Activated CD8-positive, alpha-beta T cell treated with anti-CD3 and anti-CD28 coated beads for 36 hours (primary cell): ENCODE measurements at regions not wholly inside any gene's neighbourhood (a gene's known extent, or its start where the extent isn't known, plus 50 kb on each side); places are given as distances from the start of the nearest gene placed in this dataset.
A peak's percentile ranks its signal among the peaks of the same experiment; 100 is the strongest.

Experiments
- ATAC-seq: fragments of 200-7000 bp; cut with Tn5 transposase; one replicate; pipeline ENCODE4 v1.10.0; 2021; ENCODE audit warnings: mild to moderate bottlenecking, moderate library complexity
- CTCF ChIA-PET: fragments of 350-600 bp; sonication (Branson Sonifier 250); formaldehyde crosslinking; loops from one replicate; lab custom pipeline; 2021; ENCODE audit warnings: antibody characterized with exemption; lab: Charles Lee
- POLR2A ChIA-PET: fragments of 350-600 bp; sonication (Branson Sonifier 250); formaldehyde crosslinking; loops from one replicate; lab custom pipeline; 2021; ENCODE audit warnings: antibody characterized with exemption; lab: Charles Lee
- DNase-seq: peaks from one replicate; pipeline ENCODE4 v3.0.0-alpha.2; 2020
- H3K27ac Mint-ChIP-seq: one replicate; pipeline ENCODE4 v1.8.0; 2021; ENCODE audit warnings: mild to moderate bottlenecking, mixed read lengths
- H3K27me3 Mint-ChIP-seq: one replicate; pipeline ENCODE4 v1.8.0; 2021; ENCODE audit warnings: mixed read lengths
- H3K36me3 Mint-ChIP-seq: one replicate; pipeline ENCODE4 v1.8.0; 2021; ENCODE audit warnings: low read depth, mixed read lengths
- H3K4me1 Mint-ChIP-seq: one replicate; pipeline ENCODE4 v1.8.0; 2021; ENCODE audit warnings: low read depth, mixed read lengths
- H3K4me3 Mint-ChIP-seq: one replicate; pipeline ENCODE4 v1.8.0; 2021; ENCODE audit warnings: mild to moderate bottlenecking, moderate library complexity, mixed read lengths
- H3K9me3 Mint-ChIP-seq: one replicate; pipeline ENCODE4 v1.8.0; 2021; ENCODE audit warnings: mixed read lengths
- intact Hi-C: fragments of 100-400 bp; cut with micrococcal nuclease; formaldehyde crosslinking; loops from one replicate; pipeline ENCODE4 v1.10.0; 2022
- TF ChIP-seq, protein P1 (sequence below): fragments of 200-600 bp; IDR thresholded peaks from one replicate; pipeline ENCODE4 v1.8.0; 2022; ENCODE audit warnings: antibody characterized with exemption, mild to moderate bottlenecking

DNA sequence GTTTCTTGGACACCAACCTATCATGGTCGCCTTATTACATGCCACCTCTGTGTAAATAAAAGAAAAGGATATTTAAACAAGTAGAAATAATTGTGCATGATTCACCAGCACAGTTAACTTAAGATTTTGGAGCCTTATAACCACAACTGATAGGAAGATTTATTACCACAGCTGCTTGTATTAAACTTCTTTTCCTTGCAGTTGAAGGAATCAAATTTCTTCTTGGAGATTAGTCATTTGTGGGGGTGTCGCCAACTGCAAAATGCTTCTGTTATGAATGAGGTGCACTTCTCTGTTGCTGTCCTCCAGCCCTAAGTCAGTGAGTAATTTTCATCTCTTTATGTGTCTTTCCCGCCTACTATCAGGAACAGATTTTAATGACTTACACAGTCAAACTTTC is 73.3 kb downstream of the OR13H1 start:
- Mint-ChIP-seq H3K4me3 (no peak overlapping the region), H3K36me3 (no peaks in the 10 kb centered on the region), H3K27me3 (peaks cover 6% of the 10 kb centered on the region), H3K27ac (no peak overlapping the region), H3K9me3 (no peaks in the 10 kb centered on the region), H3K4me1 (no peaks in the 10 kb centered on the region)
- intact Hi-C loops = no loop called here
- no peak for ATAC-seq
- POLR2A ChIA-PET = no interaction called here
- CTCF ChIA-PET = no interaction called here
- DNase-seq = no peak
- TF ChIP-seq, protein P1, sequence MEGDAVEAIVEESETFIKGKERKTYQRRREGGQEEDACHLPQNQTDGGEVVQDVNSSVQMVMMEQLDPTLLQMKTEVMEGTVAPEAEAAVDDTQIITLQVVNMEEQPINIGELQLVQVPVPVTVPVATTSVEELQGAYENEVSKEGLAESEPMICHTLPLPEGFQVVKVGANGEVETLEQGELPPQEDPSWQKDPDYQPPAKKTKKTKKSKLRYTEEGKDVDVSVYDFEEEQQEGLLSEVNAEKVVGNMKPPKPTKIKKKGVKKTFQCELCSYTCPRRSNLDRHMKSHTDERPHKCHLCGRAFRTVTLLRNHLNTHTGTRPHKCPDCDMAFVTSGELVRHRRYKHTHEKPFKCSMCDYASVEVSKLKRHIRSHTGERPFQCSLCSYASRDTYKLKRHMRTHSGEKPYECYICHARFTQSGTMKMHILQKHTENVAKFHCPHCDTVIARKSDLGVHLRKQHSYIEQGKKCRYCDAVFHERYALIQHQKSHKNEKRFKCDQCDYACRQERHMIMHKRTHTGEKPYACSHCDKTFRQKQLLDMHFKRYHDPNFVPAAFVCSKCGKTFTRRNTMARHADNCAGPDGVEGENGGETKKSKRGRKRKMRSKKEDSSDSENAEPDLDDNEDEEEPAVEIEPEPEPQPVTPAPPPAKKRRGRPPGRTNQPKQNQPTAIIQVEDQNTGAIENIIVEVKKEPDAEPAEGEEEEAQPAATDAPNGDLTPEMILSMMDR = no peak

DNA sequence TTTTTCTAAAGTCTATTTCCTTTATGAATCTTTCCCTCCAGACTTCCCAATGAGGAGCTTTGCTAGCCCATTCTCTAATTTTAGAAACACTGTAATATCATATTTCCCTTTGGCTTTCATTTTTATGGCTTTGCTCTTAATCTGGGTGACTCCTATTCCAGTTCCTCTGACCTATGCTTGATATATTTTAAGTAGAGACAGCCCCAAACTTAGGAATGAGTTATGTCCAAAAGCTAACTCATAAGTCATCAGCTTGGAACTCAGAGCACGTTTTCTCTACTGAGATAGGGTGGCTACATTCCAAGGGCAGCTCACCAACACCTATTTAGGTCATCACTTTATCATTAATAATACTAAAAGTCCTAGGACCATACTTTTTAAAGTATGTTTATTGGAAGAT is 77.8 kb downstream of the OR13H1 start:
- TF ChIP-seq, protein P1 = no peak
- DNase-seq (no peak), ATAC-seq (no peak)
- ChIA-PET CTCF (no interaction called here), POLR2A (no interaction called here)
- Mint-ChIP-seq H3K4me3 (no peak overlapping the region), H3K4me1 (no peaks in the 10 kb centered on the region), H3K27ac (no peak overlapping the region), H3K27me3 (peaks cover 4% of the 10 kb centered on the region), H3K36me3 (no peaks in the 10 kb centered on the region), H3K9me3 (no peaks in the 10 kb centered on the region)
- intact Hi-C loops = no loop called here

DNA sequence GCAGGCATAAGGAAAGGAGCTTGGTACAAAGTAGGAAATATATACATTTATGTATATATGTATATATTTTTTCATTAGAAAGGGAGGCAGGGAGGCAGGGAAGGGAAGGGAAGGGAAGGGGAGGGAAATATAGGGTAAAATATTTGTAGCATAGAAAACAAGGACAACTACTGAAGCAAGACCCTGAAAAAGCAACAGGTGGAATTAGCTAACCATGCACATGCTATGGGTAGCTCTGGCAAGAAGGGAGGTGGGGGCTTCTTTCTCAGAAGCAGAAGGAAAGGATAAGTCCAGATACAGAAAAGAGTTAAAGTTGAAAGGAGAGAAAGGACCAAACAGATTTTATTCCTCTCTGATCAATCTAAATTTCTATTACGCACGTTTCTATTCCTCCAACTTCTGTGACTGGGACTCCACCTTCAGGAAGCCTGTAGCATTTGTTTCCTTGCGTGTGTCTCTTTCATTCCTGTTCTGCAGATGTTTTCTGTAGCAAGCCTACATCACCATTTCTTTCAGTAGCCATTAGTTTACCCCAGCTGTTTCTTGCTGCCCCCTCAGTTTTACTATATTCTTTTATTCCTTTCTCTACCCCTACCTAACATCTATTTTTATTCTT is 82.9 kb downstream of the OR13H1 start:
- Mint-ChIP-seq H3K4me1 (no peaks in the 10 kb centered on the region), H3K27ac (no peak overlapping the region), H3K4me3 (no peak overlapping the region), H3K36me3 (no peaks in the 10 kb centered on the region), H3K9me3 (no peaks in the 10 kb centered on the region), H3K27me3 (peaks cover 11% of the 10 kb centered on the region)
- TF ChIP-seq, protein P1 = no peak
- ATAC-seq = no peak
- POLR2A ChIA-PET = no interaction called here
- intact Hi-C loops = no loop called here
- DNase-seq = no peak
- CTCF ChIA-PET = no interaction called here

DNA sequence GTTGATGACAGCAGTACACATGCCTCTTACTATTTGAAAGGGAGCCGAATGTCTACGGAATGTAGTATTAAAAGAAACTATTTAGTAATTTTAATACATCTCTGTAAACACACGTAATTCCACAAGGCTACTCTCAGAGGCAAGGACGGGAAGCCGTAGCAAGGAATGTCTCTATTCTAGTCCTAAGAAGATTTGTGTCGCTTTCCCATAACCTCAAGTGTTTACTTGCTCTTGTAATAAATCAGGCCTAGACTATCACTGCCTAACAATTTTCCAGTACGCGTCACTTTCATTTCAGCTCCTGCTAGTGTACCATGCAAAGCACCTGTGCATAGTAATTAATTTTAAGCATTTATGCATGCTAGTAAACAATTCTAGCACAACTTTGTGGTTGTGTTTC is 86.7 kb downstream of the OR13H1 start:
- intact Hi-C loops = loop anchor here (10.0 kb wide), 1 partner anchor 656 kb away; no protein-coding TSS in a partner anchor
- peaks cover 10% of the 10 kb centered on the region for H3K27me3 Mint-ChIP-seq
- ChIA-PET CTCF (no interaction called here), POLR2A (no interaction called here)
- H3K9me3 Mint-ChIP-seq = no peaks in the 10 kb centered on the region
- H3K4me1 Mint-ChIP-seq = no peaks in the 10 kb centered on the region
- H3K36me3 Mint-ChIP-seq = no peaks in the 10 kb centered on the region
- ATAC-seq (no peak), DNase-seq (no peak)
- TF ChIP-seq, protein P1 = no peak
- H3K27ac Mint-ChIP-seq = no peak overlapping the region
- no peak overlapping the region for H3K4me3 Mint-ChIP-seq

- TF ChIP-seq, protein P1 = peak; percentile 70
- intact Hi-C loops = loop anchor here (10.0 kb wide), 1 partner anchor 659 kb away; no protein-coding TSS in a partner anchor
- POLR2A ChIA-PET = no interaction called here
- H3K27ac Mint-ChIP-seq = no peak overlapping the region
- no peak overlapping the region for H3K4me3 Mint-ChIP-seq
- no peaks in the 10 kb centered on the region for H3K27me3 Mint-ChIP-seq
- peak; percentile 65 for ATAC-seq
- peak; percentile 47 for DNase-seq
- CTCF ChIA-PET = interaction anchor here (0.7 to 1.0 kb wide), 3 partner anchors 10 to 642 kb away, joined by 3 to 4 read pairs (median 3); no protein-coding TSS in a partner anchor
- no peaks in the 10 kb centered on the region for H3K9me3 Mint-ChIP-seq
- no peaks in the 10 kb centered on the region for H3K36me3 Mint-ChIP-seq
- H3K4me1 Mint-ChIP-seq = no peaks in the 10 kb centered on the region
Observed at GRCh38 chrX:131633285-131633917, 89.5 kb downstream of the OR13H1 start.
